ENCODE measurements at regions not wholly inside any gene's neighbourhood (a gene's known extent, or its start where the extent isn't known, plus 50 kb on each side); places are given as distances from the start of the nearest gene placed in this dataset.
A peak's percentile ranks its signal among the peaks of the same experiment; 100 is the strongest.
"Not testable (repeated sequence)": the region's sequence is repeated elsewhere in the genome, so short reads cannot be mapped to it uniquely, and the experiment has no call there.

- DNase-seq: peak; percentile 49 to 66
Observed at GRCh38 chr5:15183520-15183919, 311.9 kb upstream of the ANKH start.

DNA sequence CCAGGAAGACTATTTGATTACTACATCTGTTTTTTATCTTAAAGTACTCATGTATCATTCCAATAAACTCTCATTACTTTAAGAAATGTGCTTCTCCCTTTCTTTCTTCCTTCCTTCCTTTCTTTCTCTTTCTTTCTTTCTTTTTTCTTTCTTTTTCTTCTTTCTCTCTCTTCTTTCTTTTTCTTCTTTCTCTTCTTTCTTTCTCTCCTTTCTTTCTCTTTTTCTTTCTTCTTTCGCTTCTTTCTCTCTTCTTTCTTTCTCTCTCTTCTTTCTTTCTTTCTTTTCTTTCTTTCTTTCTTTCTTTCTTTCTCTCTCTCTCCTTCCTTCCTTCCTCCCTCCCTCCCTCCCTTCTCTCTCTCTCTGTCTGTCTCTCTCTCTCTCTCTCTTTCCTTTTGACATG is 298.6 kb upstream of the ANKH start:
- no peak for DNase-seq

DNA sequence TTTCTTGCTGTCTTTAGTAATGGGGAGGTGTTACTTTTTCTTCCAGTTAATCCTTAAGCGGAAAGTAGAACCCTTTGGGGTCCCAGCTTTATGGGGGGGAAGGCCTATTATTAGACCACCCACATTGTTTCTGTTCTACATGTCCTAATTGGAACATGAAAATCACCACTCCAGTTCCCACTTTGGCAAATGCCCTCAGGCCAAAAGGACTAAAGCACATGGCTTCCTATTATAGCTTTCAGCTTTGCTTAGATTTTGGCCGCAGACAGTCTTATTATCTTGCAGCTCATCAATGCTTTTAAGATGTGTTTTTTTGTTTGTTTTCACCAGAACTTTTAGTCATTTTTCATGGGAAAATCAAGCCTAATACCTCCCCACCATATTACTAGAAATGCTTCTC is 296.8 kb upstream of the ANKH start:
- DNase-seq: no peak

DNA sequence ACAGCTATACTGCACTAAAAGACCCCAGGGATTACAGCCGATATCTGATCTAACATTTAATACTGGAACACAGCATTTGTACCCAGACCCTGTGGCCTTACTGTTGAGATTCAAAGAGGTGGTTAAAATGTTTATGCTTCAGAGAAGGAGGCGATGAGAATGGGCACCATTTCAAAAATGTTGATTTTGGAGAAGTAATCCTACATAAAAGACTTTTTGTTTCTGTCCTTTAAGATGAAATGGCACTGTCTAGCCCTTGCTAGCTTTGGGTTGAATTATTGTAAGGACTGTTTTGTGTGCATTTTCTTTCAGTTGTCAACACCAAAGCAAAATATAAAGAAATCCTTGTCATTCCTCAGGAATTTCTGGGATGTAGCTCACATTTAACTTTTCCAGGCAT is 288.5 kb upstream of the ANKH start:
- DNase-seq: no peak

GRCh38 chr5:15159606-15160005 is 288.0 kb upstream of the ANKH start:
- DNase-seq: no peak

- DNase-seq: no peak
Observed at GRCh38 chr5:15142458-15142857, 270.9 kb upstream of the ANKH start.

GRCh38 chr5:15137414-15137813 is 265.8 kb upstream of the ANKH start:
- DNase-seq: no peak

DNA sequence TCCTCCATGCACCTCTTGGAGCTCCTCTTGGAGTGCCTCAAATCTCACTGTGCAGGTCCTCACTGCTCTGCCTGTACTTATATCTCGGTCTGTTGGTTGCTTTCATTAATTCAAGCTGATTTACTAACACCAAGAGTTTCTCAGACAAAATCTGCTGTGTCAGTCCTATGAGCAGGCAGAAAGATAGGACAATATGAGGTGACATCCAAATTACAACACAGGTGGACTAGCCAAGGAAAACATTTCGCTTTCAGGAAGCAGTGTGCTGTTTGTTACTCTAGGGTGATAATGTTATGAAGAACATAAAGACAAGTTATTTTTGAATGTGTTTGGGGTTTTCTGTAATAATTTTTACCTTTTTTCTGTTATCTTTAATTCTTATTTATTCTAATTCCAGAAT is 264.1 kb upstream of the ANKH start:
- DNase-seq: no peak

DNA sequence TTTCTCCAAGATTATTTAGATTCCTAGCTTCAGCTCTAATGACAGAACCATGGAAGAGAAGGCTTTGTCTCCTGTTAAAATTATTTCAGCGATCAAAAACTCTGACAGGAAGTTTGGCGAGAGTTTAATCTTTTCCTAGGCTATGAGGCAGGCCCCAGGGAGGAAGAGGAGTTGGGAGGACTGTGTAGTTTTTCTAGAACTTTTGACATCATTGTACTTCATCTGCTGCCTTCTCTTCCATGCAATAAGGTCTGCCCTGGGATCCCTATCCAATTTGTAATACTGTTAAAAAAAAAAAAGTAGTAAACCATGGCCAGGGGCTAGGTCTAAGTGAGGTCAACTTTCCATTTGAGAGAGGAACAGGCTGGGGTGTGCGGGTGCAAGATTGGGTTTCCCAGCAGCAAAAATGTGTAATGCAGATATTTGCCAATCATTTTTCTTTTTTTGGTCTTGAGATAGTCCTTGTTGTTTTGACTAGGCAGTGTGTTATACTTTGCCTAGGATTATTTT is 261.9 kb upstream of the ANKH start:
- DNase-seq: no peak

DNA sequence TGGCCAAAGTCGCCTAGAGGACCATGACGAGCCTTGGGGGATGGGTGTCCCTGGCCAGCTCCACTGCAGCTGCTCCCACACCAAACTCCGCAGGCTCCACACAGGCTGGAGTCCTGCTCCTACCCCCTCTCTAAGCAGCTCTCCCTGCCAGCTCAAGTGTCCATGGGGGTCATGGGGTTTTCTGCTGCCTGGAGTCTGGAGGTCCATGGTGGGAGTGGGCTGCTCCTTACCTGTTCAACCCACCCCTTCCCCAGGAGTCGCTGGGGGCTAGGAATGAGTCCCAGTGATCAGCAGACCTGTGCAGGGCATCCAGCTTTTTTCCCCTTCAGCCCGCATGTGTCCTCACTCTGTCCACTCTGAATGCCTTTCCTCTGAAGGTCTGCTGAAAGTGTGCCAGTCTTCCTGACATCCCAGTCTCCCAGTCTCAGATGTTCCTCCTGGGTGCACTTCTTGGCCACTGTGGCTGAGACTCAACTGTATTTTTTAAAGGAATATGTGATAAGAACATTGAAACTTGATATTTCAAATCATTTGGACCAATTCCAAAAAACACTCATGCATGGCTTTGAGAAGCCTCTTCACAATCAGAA is 261.3 kb upstream of the ANKH start:
- no peak for DNase-seq

- DNase-seq: no peak
Observed at GRCh38 chr5:15131909-15132308, 260.3 kb upstream of the ANKH start.

- DNase-seq: peak; percentile 23 to 39
Observed at GRCh38 chr5:15124871-15125568, 253.4 kb upstream of the ANKH start.

- DNase-seq: no peak
Observed at GRCh38 chr5:15124461-15124860, 252.9 kb upstream of the ANKH start.

GRCh38 chr5:15117688-15118087 is 246.1 kb upstream of the ANKH start:
- DNase-seq: no peak

DNA sequence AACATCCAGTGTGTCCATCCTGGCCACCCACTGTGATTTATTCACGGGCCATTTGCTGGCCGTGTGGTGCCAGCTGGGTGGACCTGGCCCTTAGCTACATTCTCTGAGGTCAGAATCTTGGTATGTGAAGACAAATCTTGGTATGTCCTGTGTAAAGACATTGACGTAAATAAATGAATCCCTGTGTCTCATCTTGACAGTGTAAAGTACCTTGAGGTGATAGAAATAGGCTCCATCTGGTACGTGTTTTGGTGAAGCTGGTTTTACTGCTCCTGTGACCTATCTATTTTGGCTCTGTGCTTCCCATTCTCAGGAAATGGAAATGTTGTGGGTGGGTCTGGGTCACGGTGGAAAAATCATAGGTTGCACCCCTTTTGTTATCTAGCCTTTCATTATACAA is 245.4 kb upstream of the ANKH start:
- no peak for DNase-seq

GRCh38 chr5:15106530-15107283 is 235.1 kb upstream of the ANKH start:
- DNase-seq: peak in 1 of 2 experiments; percentile 58

GRCh38 chr5:15105799-15106393 is 234.3 kb upstream of the ANKH start:
- DNase-seq: peak; percentile 68 to 80

DNA sequence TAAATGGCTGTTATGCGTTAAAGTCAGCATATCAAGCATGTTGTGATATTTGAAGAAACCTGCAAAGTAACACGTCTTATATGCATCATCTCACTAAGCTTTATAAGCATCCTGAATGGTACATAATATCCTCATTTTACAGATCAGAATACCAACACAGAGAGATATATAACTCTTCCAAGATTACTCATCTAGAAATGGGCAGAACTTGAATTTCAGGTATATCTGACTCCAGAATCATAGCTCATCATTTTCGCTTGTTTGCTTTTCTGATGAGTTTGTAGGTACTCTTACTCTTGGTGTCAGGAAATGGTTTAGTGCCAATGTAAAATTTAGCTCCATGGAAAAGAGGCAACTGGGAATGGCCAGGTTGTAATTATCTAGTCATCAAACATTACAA is 232.3 kb upstream of the ANKH start:
- DNase-seq: no peak

DNA sequence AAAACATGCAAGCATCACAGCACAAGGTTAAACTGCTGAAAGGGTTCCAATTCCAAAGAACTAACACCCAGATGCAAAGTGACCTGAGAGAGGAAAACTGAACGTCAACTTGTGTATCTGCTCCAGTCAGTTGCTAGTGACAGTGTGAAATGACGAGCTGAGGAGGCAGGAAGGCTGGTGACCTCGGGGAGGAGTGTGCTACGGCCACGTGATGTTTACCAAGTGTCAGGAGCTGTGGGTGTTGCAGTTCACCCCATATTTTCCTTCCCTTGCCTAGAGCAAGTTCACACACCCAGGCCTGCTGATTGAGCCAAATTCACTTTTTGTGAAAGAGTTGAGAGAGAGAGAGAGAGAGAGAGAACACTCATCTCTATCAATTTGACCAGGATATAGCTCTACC is 231.6 kb upstream of the ANKH start:
- DNase-seq: no peak

DNA sequence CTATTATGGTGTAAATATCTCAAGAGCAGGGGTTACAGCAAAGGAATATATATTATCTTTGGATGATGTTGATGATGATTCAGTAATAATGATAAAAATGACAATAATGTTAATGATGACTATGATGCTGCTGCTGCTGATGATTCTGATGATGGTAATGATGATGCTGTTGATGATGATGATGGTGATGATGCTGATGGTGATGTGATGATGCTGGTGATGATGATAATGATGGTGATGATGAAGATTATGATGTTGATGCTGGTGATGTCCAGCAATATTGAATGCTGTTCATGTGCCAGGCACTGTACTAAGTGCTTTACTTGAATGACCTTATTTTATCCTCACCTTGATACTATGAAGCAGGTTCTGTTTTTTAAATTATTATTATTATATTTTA is 226.0 kb upstream of the ANKH start:
- no peak for DNase-seq

DNA sequence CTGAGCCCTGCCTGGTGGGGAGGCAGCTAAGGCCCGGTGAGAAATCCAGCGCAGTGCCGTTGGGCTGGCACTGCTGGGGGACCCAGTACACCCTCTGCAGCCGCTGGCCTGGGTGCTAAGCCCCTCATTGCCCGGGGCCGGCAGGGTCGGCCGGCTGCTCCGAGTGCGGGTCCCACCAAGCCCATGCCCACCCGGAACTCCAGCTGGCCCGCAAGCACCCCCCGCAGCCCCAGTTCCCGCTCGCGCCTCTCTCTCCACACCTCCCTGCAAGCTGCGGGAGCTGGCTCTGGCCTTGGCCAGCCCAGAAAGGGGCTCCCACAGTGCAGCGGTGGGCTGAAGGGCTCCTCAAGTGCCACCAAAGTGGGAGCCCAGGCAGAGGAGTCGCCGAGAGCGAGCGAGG is 225.1 kb upstream of the ANKH start:
- not testable (repeated sequence) for DNase-seq

GRCh38 chr5:15092801-15093200 is 221.2 kb upstream of the ANKH start:
- no peak for DNase-seq

GRCh38 chr5:15085671-15086070 is 214.1 kb upstream of the ANKH start:
- DNase-seq: no peak

DNA sequence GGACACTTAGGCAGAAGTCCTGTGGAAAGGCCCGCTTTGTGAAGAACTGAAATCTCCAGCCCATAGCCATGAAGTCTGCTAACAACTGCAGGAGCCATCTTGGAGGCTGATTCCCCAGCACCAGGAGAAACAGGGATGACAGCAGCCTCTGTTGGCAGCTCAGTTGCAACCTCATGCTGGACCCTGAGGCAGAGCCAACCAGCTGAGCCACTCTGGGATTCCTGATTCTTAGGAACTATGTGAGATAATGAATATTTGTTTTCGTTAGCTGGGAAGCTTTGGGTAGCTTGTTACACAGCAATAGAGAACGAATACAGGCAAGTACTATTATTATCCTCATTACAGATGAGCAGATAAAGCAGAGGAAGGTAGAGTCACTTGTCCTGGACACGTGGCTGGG is 210.5 kb upstream of the ANKH start:
- no peak for DNase-seq
